Activated B cell treated with CpG ODN at 0.5 μM for 24 hours (primary cell): ENCODE measurements at regions not wholly inside any gene's neighbourhood (a gene's known extent, or its start where the extent isn't known, plus 50 kb on each side); places are given as distances from the start of the nearest gene placed in this dataset.

ENCODE experiments used
- ATAC-seq: fragments of 200-7000 bp; cut with Tn5 transposase; one replicate; pipeline ENCODE4 v1.10.0; 2021; ENCODE audit warnings: low read depth, mild to moderate bottlenecking, moderate library complexity
- CTCF ChIA-PET: fragments of 350-600 bp; sonication (Branson Sonifier 250); formaldehyde crosslinking; loops from one replicate; lab custom pipeline; 2021; ENCODE audit warnings: antibody characterized with exemption; lab: Charles Lee
- POLR2A ChIA-PET: fragments of 350-600 bp; sonication (Branson Sonifier 250); formaldehyde crosslinking; loops from one replicate; lab custom pipeline; 2021; ENCODE audit warnings: antibody characterized with exemption; lab: Charles Lee
- DNase-seq: peaks from one replicate; pipeline ENCODE4 v3.0.0; 2022
- H3K27ac Mint-ChIP-seq: one replicate; pipeline ENCODE4 v1.8.0; 2020; ENCODE audit warnings: mixed read lengths
- H3K27me3 Mint-ChIP-seq: one replicate; pipeline ENCODE4 v1.8.0; 2021; ENCODE audit warnings: mixed read lengths
- H3K36me3 Mint-ChIP-seq: one replicate; pipeline ENCODE4 v1.8.0; 2021; ENCODE audit warnings: low read depth, mixed read lengths
- H3K4me1 Mint-ChIP-seq: one replicate; pipeline ENCODE4 v1.8.0; 2021; ENCODE audit warnings: mixed read lengths
- H3K4me3 Mint-ChIP-seq: one replicate; pipeline ENCODE4 v1.8.0; 2020; ENCODE audit warnings: mild to moderate bottlenecking, mixed read lengths
- H3K9me3 Mint-ChIP-seq: one replicate; pipeline ENCODE4 v1.8.0; 2020; ENCODE audit warnings: mixed read lengths
- intact Hi-C: fragments of 100-400 bp; cut with micrococcal nuclease; formaldehyde crosslinking; loops from one replicate; pipeline ENCODE4 v1.15.1; 2024
- TF ChIP-seq, protein P1 (sequence below): fragments of 200-600 bp; IDR thresholded peaks from one replicate; pipeline ENCODE4 v1.8.0; 2022; ENCODE audit warnings: antibody characterized with exemption, mild to moderate bottlenecking

DNA sequence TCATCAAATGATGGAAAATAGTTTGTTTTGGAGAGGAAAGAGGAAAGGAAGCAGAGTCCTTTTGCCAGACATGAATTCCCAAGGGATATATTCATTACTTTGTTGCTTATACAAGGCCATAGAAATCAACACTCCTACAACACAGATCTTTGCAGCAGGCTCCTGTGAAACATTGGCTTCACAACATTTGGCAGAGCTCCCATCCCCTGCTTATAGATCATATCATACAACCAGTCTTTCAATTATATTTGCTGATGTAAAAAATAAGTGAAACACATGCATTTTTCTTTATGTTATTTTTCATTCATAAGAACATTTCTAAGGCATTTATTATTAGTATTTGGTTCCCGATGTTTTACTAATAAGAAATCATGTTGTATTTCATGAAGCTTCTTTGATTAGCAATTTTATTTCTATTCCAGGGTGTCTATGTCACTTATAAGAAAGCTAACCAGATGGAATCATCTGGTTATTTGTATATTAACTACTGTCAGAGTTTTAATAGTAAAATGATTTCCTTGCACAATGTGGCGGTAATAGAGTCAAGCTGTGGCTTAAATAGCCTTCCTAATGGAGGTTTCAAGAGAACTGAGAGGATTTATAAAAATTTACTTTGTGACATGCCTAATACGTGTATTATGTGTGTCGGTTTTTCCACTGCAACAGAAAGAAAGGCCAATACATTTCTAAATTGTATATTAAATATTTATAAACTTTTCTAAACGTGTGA lies 470.3 kb upstream of the NCAM2 start:
- Mint-ChIP-seq H3K27me3 (no peaks in the 10 kb centered on the region), H3K9me3 (peaks cover 6% of the 10 kb centered on the region)

DNA sequence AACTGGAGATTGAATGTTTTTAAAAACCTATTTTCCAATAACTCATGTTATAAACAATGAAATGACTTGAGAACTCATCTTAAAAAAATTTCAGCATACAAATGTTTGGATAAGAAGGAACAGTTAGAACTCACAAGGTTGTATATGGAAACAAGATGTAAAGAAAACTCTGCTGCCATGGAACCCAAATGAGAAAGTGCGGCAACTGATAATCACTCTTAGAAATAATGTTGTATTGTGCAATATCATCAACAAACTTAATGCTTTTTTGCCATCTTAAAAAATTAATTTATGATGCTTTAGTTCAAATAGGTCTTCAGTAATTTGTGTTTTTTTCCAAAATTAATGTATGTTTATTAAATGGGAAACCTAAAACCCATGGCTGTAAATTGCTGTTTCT lies 461.1 kb upstream of the NCAM2 start:
- no peak for DNase-seq
- ATAC-seq: no peak
- Mint-ChIP-seq H3K27ac (no peak overlapping the region), H3K27me3 (no peaks in the 10 kb centered on the region), H3K9me3 (peaks cover 3% of the 10 kb centered on the region), H3K36me3 (no peaks in the 10 kb centered on the region), H3K4me1 (no peaks in the 10 kb centered on the region), H3K4me3 (no peak overlapping the region)
- TF ChIP-seq, protein P1, sequence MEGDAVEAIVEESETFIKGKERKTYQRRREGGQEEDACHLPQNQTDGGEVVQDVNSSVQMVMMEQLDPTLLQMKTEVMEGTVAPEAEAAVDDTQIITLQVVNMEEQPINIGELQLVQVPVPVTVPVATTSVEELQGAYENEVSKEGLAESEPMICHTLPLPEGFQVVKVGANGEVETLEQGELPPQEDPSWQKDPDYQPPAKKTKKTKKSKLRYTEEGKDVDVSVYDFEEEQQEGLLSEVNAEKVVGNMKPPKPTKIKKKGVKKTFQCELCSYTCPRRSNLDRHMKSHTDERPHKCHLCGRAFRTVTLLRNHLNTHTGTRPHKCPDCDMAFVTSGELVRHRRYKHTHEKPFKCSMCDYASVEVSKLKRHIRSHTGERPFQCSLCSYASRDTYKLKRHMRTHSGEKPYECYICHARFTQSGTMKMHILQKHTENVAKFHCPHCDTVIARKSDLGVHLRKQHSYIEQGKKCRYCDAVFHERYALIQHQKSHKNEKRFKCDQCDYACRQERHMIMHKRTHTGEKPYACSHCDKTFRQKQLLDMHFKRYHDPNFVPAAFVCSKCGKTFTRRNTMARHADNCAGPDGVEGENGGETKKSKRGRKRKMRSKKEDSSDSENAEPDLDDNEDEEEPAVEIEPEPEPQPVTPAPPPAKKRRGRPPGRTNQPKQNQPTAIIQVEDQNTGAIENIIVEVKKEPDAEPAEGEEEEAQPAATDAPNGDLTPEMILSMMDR: no peak
- intact Hi-C loops: no loop called here
- POLR2A ChIA-PET: no interaction called here
- CTCF ChIA-PET: no interaction called here

More for the DNA sequence above, 470.3 kb upstream of the NCAM2 start:
- TF ChIP-seq, protein P1: no peak
- intact Hi-C loops: no loop called here
- Mint-ChIP-seq H3K4me3 (no peak overlapping the region), H3K27ac (no peak overlapping the region), H3K36me3 (no peaks in the 10 kb centered on the region), H3K4me1 (no peaks in the 10 kb centered on the region)
- ChIA-PET POLR2A (no interaction called here), CTCF (no interaction called here)
- DNase-seq: no peak
- no peak for ATAC-seq

DNA sequence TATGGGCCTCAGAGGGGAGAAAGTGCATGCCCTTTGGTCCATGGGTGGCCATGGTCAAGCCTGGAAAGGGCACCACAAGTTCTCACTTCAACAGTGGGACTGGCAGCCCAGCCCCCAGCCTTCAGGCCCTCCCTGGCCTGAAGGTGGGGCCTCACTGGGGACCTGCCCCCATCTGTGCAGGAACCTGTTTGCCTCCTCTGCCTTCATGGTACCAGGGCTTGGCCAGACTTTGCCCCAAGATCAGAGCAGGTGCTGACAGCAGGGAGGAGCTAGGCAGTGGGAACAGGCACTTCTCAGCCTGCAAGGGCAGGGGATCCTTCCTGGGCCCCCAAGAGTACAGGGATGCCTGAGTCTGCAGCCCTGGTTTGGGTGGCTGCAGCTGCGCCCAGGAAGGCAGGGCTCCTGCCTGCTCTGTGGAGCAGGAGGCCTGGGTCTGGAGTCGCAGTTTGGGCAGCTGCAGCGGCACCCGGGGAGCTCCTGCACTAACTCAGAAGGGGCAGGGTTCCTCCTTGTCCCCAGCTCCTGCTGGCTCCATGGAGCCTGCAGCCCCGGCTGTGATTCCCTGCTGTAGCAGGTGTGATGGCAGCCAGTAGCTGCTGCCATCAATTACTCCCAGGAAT lies 460.1 kb upstream of the NCAM2 start:
- Mint-ChIP-seq H3K36me3 (no peaks in the 10 kb centered on the region), H3K27me3 (no peaks in the 10 kb centered on the region), H3K4me1 (no peaks in the 10 kb centered on the region), H3K27ac (no peak overlapping the region), H3K9me3 (peaks cover 2% of the 10 kb centered on the region), H3K4me3 (no peak overlapping the region)
- DNase-seq: no peak
- CTCF ChIA-PET: no interaction called here
- TF ChIP-seq, protein P1: no peak
- intact Hi-C loops: no loop called here
- POLR2A ChIA-PET: no interaction called here
- no peak for ATAC-seq

DNA sequence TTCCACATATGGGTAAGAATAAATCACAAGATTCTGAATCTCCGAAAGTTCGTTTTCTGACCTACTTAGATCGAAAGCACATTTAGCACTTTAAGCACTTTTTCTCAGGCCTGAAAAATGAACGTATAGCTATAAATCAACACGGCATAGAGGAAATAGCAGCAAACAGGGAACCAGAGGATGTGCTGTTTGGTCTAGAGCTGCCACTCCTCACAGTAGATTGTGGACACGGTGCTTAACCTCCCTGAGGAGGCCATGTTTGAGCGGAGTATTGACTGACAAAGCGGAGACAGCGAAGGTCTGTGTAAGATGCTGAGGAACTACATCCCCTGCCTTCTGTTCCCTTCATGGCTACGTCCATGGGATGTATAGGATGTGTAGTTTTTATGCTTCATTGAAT lies 452.8 kb upstream of the NCAM2 start:
- TF ChIP-seq, protein P1: no peak
- no peak for DNase-seq
- ATAC-seq: no peak
- H3K4me1 Mint-ChIP-seq: no peaks in the 10 kb centered on the region
- POLR2A ChIA-PET: no interaction called here
- H3K4me3 Mint-ChIP-seq: no peak overlapping the region
- no peaks in the 10 kb centered on the region for H3K36me3 Mint-ChIP-seq
- no peaks in the 10 kb centered on the region for H3K27me3 Mint-ChIP-seq
- H3K9me3 Mint-ChIP-seq: peaks cover 7% of the 10 kb centered on the region
- intact Hi-C loops: no loop called here
- H3K27ac Mint-ChIP-seq: no peak overlapping the region
- CTCF ChIA-PET: no interaction called here

DNA sequence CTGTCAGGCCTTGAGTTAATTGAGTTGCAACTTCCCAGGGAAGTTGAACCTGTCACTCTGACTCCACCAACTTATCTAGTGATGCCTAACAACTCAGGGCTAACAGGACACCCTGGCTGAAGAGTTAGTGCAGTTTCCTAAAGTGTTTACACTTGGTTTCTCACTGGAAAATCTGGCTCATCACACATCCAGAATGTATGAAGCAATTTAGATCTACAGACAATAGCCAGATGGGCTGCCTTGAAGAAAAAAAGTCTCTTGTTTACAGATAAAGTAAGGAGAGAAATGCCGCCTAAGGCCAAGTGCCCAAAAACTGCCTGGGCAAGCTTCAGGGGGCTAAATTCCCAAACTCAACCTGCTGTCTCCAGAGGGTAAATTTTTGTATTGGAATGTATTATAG lies 446.3 kb upstream of the NCAM2 start:
- no peak overlapping the region for H3K4me3 Mint-ChIP-seq
- ChIA-PET POLR2A (no interaction called here), CTCF (no interaction called here)
- H3K27ac Mint-ChIP-seq: no peak overlapping the region
- intact Hi-C loops: no loop called here
- no peaks in the 10 kb centered on the region for H3K4me1 Mint-ChIP-seq
- peaks cover 5% of the 10 kb centered on the region for H3K9me3 Mint-ChIP-seq
- ATAC-seq (no peak), DNase-seq (no peak)
- H3K27me3 Mint-ChIP-seq: no peaks in the 10 kb centered on the region
- H3K36me3 Mint-ChIP-seq: no peaks in the 10 kb centered on the region
- TF ChIP-seq, protein P1: no peak
